Osteoblast (primary cell): ENCODE measurements at regions not wholly inside any gene's neighbourhood (a gene's known extent, or its start where the extent isn't known, plus 50 kb on each side); places are given as distances from the start of the nearest gene placed in this dataset.
"Not testable (repeated sequence)": the region's sequence is repeated elsewhere in the genome, so short reads cannot be mapped to it uniquely, and the experiment has no call there.

Source experiments
- DNase-seq: peaks from one replicate; pipeline ENCODE4 v3.0.0; 2011; ENCODE audit warnings: low spot score, mixed read lengths; ENCODE audit not compliant: insufficient read length; ENCODE audit errors: missing footprints
- H2AFZ ChIP-seq: 2 replicates; pipeline ENCODE4 v1.6.0; 2011; ENCODE audit warnings: mild to moderate bottlenecking, low read length
- H3K27ac ChIP-seq: 2 replicates; pipeline ENCODE4 v1.5.1; 2011; ENCODE audit warnings: mild to moderate bottlenecking, low read depth, low read length, moderate library complexity
- H3K27me3 ChIP-seq: 2 replicates; pipeline ENCODE4 v1.6.0; 2012; ENCODE audit warnings: mild to moderate bottlenecking, control low read depth, inconsistent platforms, low read length, moderate library complexity; ENCODE audit not compliant: insufficient read depth
- H3K36me3 ChIP-seq: 2 replicates; pipeline ENCODE4 v1.5.1; 2011; ENCODE audit warnings: mild to moderate bottlenecking, low read length, control low read depth, moderate library complexity; ENCODE audit not compliant: insufficient read depth
- H3K4me1 ChIP-seq: 2 replicates; pipeline ENCODE4 v1.5.1; 2011; ENCODE audit warnings: mild to moderate bottlenecking, low read length, control low read depth, moderate library complexity; ENCODE audit not compliant: insufficient read depth
- H3K4me2 ChIP-seq: 2 replicates; pipeline ENCODE4 v1.6.0; 2011; ENCODE audit warnings: mild to moderate bottlenecking, low read length; ENCODE audit not compliant: insufficient read depth
- H3K4me3 ChIP-seq: fragments of 200-600 bp; sonication (generic); 3 replicates; pipeline ENCODE4 v1.5.1; 2012; ENCODE audit warnings: mild to moderate bottlenecking, low read length, inconsistent platforms; ENCODE audit not compliant: insufficient read depth
- H3K79me2 ChIP-seq: 2 replicates; pipeline ENCODE4 v1.6.0; 2012; ENCODE audit warnings: mild to moderate bottlenecking, low read length, control low read depth, inconsistent platforms; ENCODE audit not compliant: insufficient read depth
- H3K9me3 ChIP-seq: 2 replicates; pipeline ENCODE4 v1.5.1; 2011; ENCODE audit warnings: low read depth, low read length, control low read depth
- H4K20me1 ChIP-seq: 2 replicates; pipeline ENCODE4 v1.6.0; 2012; ENCODE audit warnings: mild to moderate bottlenecking, low read length, control low read depth; ENCODE audit not compliant: insufficient read depth
- CTCF ChIP-seq: IDR thresholded peaks from 2 replicates; pipeline ENCODE4 v1.5.1; 2011; ENCODE audit warnings: mild to moderate bottlenecking, low read depth, low read length, moderate library complexity; ENCODE audit errors: extremely low read depth

DNA sequence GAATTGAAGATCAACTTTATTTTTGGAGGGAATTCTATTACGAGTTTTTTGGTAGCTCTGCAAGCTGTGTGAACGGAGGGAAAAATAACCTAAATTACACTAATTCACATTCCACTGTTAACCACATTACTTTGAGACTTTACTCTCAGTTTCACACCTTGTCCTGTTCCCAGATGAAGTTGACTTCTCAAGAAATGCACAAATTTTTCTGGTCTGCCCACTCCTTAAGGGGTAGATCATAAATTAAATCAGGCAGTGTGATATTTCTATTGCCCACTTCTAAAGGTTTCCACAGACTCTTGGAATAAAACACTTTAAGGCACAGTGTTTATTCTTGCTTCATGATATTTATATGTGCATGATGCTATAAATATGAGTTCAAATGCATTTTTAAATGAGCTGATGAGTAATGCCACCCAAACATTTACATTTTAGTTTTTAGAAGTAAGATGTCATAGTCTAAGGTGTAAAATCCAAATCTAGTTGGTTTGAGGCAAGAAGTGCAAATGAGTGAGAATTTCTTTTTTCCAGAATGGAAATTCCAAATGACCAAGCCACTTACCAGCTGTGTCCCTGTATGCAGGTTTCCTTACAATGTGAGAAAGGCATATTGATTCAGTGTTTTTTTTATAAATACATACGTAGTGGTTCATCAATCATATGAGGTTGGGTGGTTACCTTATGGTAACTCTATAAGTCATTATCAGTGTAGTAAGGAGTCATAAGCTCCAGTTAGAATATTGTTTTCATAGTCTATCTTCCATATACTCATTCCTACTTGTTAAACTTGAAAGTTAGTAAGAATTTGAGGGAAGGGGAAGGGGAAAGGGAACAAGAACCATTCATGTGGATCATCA, 437.7 kb upstream of the MEF2C start:
- Histone ChIP-seq H3K4me1 (peaks cover 2% of the 10 kb centered on the region), H3K27ac (no peak overlapping the region), H3K4me2 (no peak overlapping the region), H3K79me2 (no peaks in the 10 kb centered on the region), H3K36me3 (no peaks in the 10 kb centered on the region), H3K4me3 (no peak overlapping the region), H3K9me3 (no peaks in the 10 kb centered on the region), H2AFZ (no peak overlapping the region), H3K27me3 (no peaks in the 10 kb centered on the region), H4K20me1 (no peaks in the 10 kb centered on the region)
- TF ChIP-seq CTCF: no peak
- DNase-seq: no peak

DNA sequence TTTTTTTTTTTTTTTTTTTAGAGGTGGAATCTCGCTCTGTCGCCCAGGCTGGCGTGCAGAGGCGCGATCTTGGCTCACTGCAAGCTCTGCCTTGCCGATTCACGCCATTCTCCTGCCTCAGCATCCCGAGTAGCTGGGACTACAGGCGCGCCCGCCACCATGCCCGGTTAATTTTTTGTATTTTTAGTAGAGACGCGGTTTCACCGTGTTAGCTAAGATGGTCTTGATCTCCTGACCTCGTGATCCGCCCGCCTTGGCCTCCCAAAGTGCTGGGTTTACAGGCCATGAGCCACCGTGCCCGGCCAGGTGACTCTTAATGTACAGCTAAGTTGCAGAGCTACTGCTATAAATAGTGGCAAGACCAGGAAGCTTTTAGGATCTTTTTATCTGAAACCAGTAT, 434.9 kb upstream of the MEF2C start:
- not testable (repeated sequence) for H3K9me3 ChIP-seq, H3K27ac ChIP-seq, H3K4me2 ChIP-seq, H3K4me3 ChIP-seq, H3K79me2 ChIP-seq, H3K36me3 ChIP-seq, H4K20me1 ChIP-seq, DNase-seq, H2AFZ ChIP-seq, H3K27me3 ChIP-seq
- peaks cover 29% of the 10 kb centered on the region for H3K4me1 ChIP-seq

GRCh38 chr5:89315286-89316100, 432.5 kb upstream of the MEF2C start:
- peak overlapping the region; percentile 19 for H3K27ac ChIP-seq
- no peaks in the 10 kb centered on the region for H3K27me3 ChIP-seq
- H3K4me2 ChIP-seq: peak overlapping the region; percentile 40
- no peaks in the 10 kb centered on the region for H3K9me3 ChIP-seq
- no peaks in the 10 kb centered on the region for H3K36me3 ChIP-seq
- H4K20me1 ChIP-seq: no peaks in the 10 kb centered on the region
- TF ChIP-seq CTCF: no peak
- peak overlapping the region; percentile 4 for H2AFZ ChIP-seq
- H3K4me3 ChIP-seq: no peak overlapping the region
- H3K4me1 ChIP-seq: peaks cover 32% of the 10 kb centered on the region
- no peak for DNase-seq
- no peaks in the 10 kb centered on the region for H3K79me2 ChIP-seq

DNA sequence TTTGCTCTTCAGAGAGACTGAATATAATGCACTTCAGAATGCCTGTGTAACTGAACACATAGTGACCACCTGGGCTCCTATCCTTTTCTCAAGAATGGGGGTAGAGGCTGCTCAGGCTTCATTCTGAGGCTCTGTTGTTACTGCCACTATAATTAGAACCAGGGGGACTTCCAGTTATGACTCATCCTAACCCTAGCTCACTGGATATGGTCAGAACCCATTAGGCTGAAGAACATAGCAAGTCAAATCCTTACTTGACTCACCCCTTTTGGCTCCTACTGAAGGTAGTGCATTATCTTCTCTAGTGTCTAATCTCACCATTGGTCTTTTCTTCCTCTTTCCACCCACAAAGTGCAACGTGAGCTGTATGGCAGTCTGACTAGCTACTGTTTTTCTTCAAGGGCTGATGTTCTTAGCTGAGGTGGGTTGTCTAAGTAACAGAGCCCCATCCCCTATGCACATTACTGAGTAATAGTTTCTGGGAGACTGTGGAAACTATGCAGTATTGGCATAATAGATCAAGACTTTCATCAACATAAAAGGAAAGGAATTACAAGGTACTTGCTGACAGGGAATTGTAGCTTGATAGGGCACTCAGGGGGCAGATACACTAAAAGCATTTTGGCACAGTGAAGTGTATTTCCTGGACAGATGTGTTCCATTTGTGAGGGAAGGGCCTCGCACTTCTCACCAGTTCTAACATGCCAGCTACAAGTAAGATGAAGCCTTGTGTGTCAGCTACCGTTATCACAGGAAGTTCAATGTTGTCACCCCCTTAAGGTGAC, 431.0 kb upstream of the MEF2C start:
- Histone ChIP-seq H3K36me3 (no peaks in the 10 kb centered on the region), H3K9me3 (no peaks in the 10 kb centered on the region), H3K27me3 (no peaks in the 10 kb centered on the region), H3K79me2 (no peaks in the 10 kb centered on the region), H3K4me1 (peaks cover 32% of the 10 kb centered on the region), H3K4me3 (no peak overlapping the region), H4K20me1 (no peaks in the 10 kb centered on the region), H3K4me2 (peak overlapping the region; percentile 28), H3K27ac (peak overlapping the region; percentile 72), H2AFZ (no peak overlapping the region)
- TF ChIP-seq CTCF: no peak
- DNase-seq: peak; percentile 75
